Gastrocnemius medialis (tissue), 4 donors: ENCODE measurements at regions not wholly inside any gene's neighbourhood (a gene's known extent, or its start where the extent isn't known, plus 50 kb on each side); places are given as distances from the start of the nearest gene placed in this dataset.

Experiments
- POLR2A ChIP-seq, 2 donors: fragments of 450-650 bp; IDR thresholded peaks; one replicate each; pipeline ENCODE4 v1.6.1; 2017; ENCODE audit warnings: antibody characterized with exemption in 2 of 2, mild to moderate bottlenecking in 2 of 2, moderate library complexity in 2 of 2
- TF ChIP-seq, protein P1 (sequence below), 5 experiments: fragments of 450-650 bp in 3 of 5; fragments of 200-600 bp in 2 of 5; sonication (generic) in 2 of 5; IDR thresholded peaks in 4 of 5; conservative IDR thresholded peaks in 1 of 5; 1 replicate in 4 of 5; 2 replicates in 1 of 5; pipeline ENCODE4 v1.5.1; 2016 to 2019; ENCODE audit warnings: antibody characterized with exemption in 5 of 5, mild to moderate bottlenecking in 3 of 5, moderate library complexity in 3 of 5

- TF ChIP-seq, protein P1, sequence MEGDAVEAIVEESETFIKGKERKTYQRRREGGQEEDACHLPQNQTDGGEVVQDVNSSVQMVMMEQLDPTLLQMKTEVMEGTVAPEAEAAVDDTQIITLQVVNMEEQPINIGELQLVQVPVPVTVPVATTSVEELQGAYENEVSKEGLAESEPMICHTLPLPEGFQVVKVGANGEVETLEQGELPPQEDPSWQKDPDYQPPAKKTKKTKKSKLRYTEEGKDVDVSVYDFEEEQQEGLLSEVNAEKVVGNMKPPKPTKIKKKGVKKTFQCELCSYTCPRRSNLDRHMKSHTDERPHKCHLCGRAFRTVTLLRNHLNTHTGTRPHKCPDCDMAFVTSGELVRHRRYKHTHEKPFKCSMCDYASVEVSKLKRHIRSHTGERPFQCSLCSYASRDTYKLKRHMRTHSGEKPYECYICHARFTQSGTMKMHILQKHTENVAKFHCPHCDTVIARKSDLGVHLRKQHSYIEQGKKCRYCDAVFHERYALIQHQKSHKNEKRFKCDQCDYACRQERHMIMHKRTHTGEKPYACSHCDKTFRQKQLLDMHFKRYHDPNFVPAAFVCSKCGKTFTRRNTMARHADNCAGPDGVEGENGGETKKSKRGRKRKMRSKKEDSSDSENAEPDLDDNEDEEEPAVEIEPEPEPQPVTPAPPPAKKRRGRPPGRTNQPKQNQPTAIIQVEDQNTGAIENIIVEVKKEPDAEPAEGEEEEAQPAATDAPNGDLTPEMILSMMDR (IDR thresholded peaks at IDR 0.05 in 4 of 5, conservative IDR thresholded peaks at IDR 0.05 in 1 of 5): no peak
- TF ChIP-seq POLR2A (IDR thresholded peaks at IDR 0.05): no peak
These were observed 309.6 kb upstream of the CCNH start for GRCh38 chr5:87722286-87722685.
